NB4 (cell line): ENCODE measurements at regions not wholly inside any gene's neighbourhood (a gene's known extent, or its start where the extent isn't known, plus 50 kb on each side); places are given as distances from the start of the nearest gene placed in this dataset.

ENCODE experiments used
- DNase-seq: peaks from one replicate; pipeline ENCODE4 v3.0.0; 2010; ENCODE audit warnings: low read depth
- H3K4me3 ChIP-seq: one replicate; pipeline ENCODE4 v1.5.1; 2011; ENCODE audit warnings: mild to moderate bottlenecking, low read depth, low read length, moderate library complexity
- MYC ChIP-seq: IDR thresholded peaks from 2 replicates; pipeline ENCODE4 v1.6.1; 2011; ENCODE audit warnings: low read depth, low read length
- POLR2A ChIP-seq: IDR thresholded peaks from 2 replicates; pipeline ENCODE4 v1.6.1; 2011; ENCODE audit warnings: mild to moderate bottlenecking; ENCODE audit not compliant: insufficient read length; ENCODE audit errors: extremely low read depth
- TF ChIP-seq, protein P1 (sequence below): IDR thresholded peaks from 2 replicates; pipeline ENCODE4 v1.6.1; 2011; ENCODE audit warnings: low read depth, low read length
- TF ChIP-seq, protein P2 (sequence below): IDR thresholded peaks from one replicate; pipeline ENCODE4 v1.5.1; 2012; ENCODE audit warnings: low read depth, low read length

DNA sequence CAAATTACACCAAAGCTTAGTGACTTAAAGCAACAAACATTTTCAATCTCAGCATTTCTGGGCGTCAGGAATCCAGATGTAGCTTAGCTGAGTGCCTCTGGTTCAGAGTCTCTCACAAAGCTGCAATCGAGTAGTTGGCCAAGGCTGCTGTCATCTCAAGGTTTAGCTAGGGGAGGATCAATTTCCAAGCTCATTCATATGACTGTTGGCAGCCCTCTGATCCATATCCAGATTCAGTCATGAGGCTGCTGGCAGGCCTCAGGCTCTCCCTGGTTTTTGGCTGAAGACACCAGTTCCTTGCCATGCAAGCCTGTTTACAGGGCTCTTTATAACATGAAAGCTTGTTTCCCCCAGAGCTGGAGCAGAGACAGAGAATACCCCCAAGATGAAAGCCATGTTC, 419.5 kb upstream of the TLE4 start:
- H3K4me3 ChIP-seq = no peak overlapping the region
- DNase-seq = no peak
- TF ChIP-seq, protein P1, sequence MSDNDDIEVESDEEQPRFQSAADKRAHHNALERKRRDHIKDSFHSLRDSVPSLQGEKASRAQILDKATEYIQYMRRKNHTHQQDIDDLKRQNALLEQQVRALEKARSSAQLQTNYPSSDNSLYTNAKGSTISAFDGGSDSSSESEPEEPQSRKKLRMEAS = no peak
- TF ChIP-seq POLR2A = no peak

DNA sequence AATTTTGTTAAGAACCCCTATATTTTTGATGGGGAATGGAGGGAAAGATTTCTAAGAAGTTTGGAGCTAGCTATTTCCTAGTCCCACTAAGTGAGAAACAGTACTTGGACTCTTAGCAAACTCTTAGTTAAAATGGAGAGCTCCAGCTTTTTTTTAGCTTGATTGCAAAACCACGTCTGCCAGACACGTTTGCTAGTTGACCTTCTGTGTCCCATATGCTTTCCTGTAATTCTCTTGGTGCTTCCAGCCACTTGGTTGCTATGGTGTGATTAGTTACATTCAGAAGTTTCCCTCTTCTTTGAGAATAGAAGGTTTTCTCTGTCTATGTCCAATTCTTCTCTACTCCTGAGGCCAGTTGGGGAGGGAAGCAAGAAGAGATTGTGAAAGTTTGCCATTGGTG, 417.0 kb upstream of the TLE4 start:
- no peak overlapping the region for H3K4me3 ChIP-seq
- TF ChIP-seq MYC (no peak), POLR2A (no peak)
- TF ChIP-seq, protein P2, sequence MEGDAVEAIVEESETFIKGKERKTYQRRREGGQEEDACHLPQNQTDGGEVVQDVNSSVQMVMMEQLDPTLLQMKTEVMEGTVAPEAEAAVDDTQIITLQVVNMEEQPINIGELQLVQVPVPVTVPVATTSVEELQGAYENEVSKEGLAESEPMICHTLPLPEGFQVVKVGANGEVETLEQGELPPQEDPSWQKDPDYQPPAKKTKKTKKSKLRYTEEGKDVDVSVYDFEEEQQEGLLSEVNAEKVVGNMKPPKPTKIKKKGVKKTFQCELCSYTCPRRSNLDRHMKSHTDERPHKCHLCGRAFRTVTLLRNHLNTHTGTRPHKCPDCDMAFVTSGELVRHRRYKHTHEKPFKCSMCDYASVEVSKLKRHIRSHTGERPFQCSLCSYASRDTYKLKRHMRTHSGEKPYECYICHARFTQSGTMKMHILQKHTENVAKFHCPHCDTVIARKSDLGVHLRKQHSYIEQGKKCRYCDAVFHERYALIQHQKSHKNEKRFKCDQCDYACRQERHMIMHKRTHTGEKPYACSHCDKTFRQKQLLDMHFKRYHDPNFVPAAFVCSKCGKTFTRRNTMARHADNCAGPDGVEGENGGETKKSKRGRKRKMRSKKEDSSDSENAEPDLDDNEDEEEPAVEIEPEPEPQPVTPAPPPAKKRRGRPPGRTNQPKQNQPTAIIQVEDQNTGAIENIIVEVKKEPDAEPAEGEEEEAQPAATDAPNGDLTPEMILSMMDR = no peak
- TF ChIP-seq, protein P1 = no peak
- DNase-seq = no peak

DNA sequence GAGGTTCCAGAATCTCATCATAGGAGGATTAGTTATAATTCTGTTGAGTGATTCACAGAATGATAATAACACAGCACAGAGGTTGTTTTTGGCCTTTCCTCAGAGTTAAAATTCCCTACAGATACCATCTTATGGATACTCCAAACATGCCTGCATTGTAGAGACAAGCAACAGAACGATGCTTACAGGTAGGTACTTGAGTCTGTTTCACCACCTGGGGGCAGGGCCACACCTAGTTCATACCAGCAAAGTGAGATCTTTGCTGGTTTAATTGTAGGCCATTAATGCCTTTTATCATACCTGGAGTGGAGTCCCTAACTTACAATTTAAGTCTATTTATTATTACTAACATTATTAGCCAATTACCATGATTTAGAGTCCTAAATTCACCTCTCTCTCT, 416.5 kb upstream of the TLE4 start:
- no peak overlapping the region for H3K4me3 ChIP-seq
- TF ChIP-seq POLR2A = no peak
- TF ChIP-seq, protein P2 = no peak
- TF ChIP-seq, protein P1 = no peak
- DNase-seq = no peak

DNA sequence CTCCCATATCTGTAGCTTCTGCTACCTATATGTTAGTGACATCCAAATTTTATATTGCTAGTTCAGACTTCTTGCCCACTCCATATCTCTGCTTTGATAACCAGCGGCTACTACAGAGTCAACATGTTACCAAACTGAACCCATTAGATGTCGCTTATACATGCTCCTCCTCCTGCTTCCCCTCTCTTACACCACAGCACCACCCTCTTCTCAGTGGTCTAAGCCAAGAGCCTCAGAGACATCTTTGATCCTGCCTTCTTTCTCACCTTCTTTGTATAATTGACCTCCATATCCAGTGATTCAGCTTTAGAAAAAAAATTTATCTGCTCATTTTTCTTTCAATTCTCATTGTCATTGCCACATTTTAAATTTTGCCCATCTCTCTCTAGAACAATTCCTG, 408.2 kb upstream of the TLE4 start:
- no peak for DNase-seq
- TF ChIP-seq, protein P1 = no peak
- no peak for TF ChIP-seq POLR2A
- TF ChIP-seq, protein P2 = no peak
- no peak for TF ChIP-seq MYC
- H3K4me3 ChIP-seq = no peak overlapping the region

DNA sequence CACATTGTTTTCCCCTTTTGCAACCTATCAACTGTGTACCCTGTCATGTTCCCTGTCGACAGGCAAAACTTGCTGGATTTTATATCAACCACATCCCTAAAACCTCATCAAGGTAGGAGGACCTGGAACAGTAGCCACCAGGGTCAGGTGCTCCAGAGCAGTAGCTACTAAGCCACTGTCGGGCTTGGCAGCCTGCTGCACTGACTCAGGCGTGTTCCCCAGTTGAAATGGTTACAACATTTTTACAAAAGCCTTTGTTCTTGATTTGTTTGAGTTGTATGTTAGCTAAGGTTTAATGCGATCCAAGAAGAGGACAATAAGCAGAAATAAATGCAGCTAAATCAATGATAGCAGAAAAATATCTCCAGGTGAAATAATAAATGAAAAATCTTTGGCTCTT, 407.4 kb upstream of the TLE4 start:
- H3K4me3 ChIP-seq = no peak overlapping the region
- TF ChIP-seq, protein P2 = no peak
- TF ChIP-seq, protein P1 = no peak
- no peak for TF ChIP-seq MYC
- TF ChIP-seq POLR2A = no peak
- DNase-seq = no peak

DNA sequence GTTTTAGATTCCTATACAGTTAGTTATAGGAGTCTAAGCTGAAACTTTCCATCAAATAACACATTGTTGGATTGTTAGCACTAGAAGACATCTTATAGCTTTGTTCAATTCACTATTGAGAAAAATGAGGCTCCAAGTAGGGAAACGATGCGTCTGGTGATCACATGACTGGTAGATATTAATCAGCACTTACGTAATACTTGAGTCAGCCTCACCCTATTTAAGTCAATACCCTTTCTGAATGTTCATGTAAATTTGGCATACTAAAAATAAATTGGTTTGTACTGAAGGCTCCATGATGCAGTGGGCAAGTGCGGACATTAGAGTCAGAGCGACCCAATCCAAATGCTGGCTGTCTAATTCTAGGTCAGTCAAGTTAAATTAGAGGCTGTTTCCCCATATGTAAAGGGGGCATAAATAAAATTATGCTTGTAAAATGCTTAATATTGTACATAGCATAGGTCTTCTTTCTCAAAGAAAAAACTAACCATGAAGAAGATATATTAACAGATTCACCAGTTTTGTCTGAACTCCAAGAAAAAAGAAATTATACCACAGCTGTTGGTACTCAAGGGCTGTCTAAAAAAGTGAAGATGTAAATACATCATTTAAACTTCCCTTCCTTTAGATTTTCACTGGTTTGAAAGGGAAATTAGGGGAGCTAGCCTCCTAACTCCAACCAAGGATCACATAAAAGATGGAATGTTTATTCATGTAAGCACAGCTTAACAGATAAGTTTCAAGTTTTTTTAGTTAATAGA, 406.6 kb upstream of the TLE4 start:
- no peak overlapping the region for H3K4me3 ChIP-seq
- TF ChIP-seq POLR2A = no peak
- peak; percentile 7 for DNase-seq

DNA sequence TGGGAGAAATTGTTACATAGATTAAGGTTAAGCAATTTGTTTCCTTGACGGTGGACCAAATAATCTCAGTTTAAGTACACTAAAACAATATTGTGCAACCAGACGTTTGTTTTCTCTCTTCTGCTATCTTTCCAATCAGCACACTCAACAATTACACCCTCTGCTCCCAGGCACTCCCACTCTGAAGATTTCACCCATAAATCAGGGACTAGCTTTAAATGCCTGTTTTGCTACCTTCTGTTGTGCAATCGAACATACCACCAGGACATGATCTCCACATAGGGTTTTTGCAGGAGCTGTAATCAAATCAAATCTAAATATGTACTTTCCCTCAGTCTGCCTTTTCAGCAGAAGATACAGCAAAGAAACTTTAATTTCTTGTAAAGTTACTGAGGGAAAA, 405.8 kb upstream of the TLE4 start:
- no peak for DNase-seq
- TF ChIP-seq MYC (no peak), POLR2A (no peak)
- TF ChIP-seq, protein P2 = no peak
- TF ChIP-seq, protein P1 = no peak
- no peak overlapping the region for H3K4me3 ChIP-seq
